GM12873 (cell line): ENCODE measurements at regions not wholly inside any gene's neighbourhood (a gene's known extent, or its start where the extent isn't known, plus 50 kb on each side); places are given as distances from the start of the nearest gene placed in this dataset.

Source experiments
- CTCF ChIP-seq: IDR thresholded peaks from 2 replicates; pipeline ENCODE4 v1.5.1; 2012; ENCODE audit warnings: low read depth, mild to moderate bottlenecking, moderate library complexity, low read length, control low read depth; ENCODE audit not compliant: insufficient read depth; ENCODE audit errors: missing control alignments

GRCh38 chr18:64982414-64983055 lies 768.3 kb upstream of the CDH7 start:
- no peak for TF ChIP-seq CTCF

- TF ChIP-seq CTCF = no peak
Observed at GRCh38 chr18:64981915-64982314, 768.9 kb upstream of the CDH7 start.

- no peak for TF ChIP-seq CTCF
Observed at GRCh38 chr18:64979791-64980190, 771.0 kb upstream of the CDH7 start.

GRCh38 chr18:64974391-64975125 lies 776.3 kb upstream of the CDH7 start:
- TF ChIP-seq CTCF = no peak

- no peak for TF ChIP-seq CTCF
Observed at GRCh38 chr18:64972545-64972944, 778.3 kb upstream of the CDH7 start.

- TF ChIP-seq CTCF = no peak
Observed at GRCh38 chr18:64966667-64967066, 784.1 kb upstream of the CDH7 start.

- TF ChIP-seq CTCF = no peak
Observed at GRCh38 chr18:64956465-64956864, 794.3 kb upstream of the CDH7 start.
